IMR-90 (cell line): ENCODE measurements at regions not wholly inside any gene's neighbourhood (a gene's known extent, or its start where the extent isn't known, plus 50 kb on each side); places are given as distances from the start of the nearest gene placed in this dataset.

Source experiments
- RAD21 ChIP-seq: IDR thresholded peaks from 2 replicates; pipeline ENCODE4 v1.6.1; 2012; ENCODE audit warnings: low read length, improper control_type of control experiment
- SMC3 ChIP-seq: fragments of 150-350 bp; IDR thresholded peaks from 2 replicates; pipeline ENCODE4 v1.6.1; 2016; ENCODE audit warnings: low read depth, mild to moderate bottlenecking, antibody characterized with exemption, low read length, moderate library complexity
- TF ChIP-seq, protein P1 (sequence below): conservative IDR thresholded peaks from 2 replicates; pipeline ENCODE4 v1.5.1; 2012; ENCODE audit warnings: mild to moderate bottlenecking, low read depth, low read length, improper control_type of control experiment

DNA sequence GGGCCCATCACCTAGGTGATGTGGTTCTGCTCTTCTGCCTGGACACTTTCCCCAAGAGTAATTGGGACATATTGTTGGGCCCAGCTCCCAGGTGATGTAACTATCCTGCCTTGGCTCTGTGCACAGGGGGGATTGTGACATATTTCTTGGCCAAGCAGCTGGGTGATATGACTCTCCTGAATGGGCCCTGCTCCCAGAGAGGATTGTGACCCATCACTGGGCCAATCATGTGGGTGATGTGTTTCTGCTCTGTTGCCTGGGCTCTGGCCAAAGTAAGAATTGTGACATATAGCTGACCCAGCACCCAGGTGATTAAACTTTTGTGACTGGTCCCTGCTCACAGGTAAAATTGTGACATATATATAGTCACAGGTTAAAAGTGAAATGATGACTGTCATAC lies 1904.9 kb downstream of the TP53TG3F start:
- TF ChIP-seq SMC3, result no peak
- TF ChIP-seq, protein P1, sequence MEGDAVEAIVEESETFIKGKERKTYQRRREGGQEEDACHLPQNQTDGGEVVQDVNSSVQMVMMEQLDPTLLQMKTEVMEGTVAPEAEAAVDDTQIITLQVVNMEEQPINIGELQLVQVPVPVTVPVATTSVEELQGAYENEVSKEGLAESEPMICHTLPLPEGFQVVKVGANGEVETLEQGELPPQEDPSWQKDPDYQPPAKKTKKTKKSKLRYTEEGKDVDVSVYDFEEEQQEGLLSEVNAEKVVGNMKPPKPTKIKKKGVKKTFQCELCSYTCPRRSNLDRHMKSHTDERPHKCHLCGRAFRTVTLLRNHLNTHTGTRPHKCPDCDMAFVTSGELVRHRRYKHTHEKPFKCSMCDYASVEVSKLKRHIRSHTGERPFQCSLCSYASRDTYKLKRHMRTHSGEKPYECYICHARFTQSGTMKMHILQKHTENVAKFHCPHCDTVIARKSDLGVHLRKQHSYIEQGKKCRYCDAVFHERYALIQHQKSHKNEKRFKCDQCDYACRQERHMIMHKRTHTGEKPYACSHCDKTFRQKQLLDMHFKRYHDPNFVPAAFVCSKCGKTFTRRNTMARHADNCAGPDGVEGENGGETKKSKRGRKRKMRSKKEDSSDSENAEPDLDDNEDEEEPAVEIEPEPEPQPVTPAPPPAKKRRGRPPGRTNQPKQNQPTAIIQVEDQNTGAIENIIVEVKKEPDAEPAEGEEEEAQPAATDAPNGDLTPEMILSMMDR, result no peak
- TF ChIP-seq RAD21, result no peak
